H9 (cell line): ENCODE measurements at regions not wholly inside any gene's neighbourhood (a gene's known extent, or its start where the extent isn't known, plus 50 kb on each side); places are given as distances from the start of the nearest gene placed in this dataset.

Source experiments
- DNase-seq: peaks from one replicate; pipeline ENCODE4 v3.0.0-alpha.2; 2017
- H2AFZ ChIP-seq: one replicate; pipeline ENCODE4 v1.6.1; 2013; ENCODE audit warnings: mild to moderate bottlenecking, low read length, control low read depth, moderate library complexity
- H2AK5ac ChIP-seq: 2 replicates; pipeline ENCODE4 v1.6.1; 2013; ENCODE audit warnings: low read length, control low read depth, mixed read lengths; ENCODE audit not compliant: insufficient read length
- H2BK120ac ChIP-seq: one replicate; pipeline ENCODE4 v1.6.1; 2013; ENCODE audit warnings: low read depth, mild to moderate bottlenecking, low read length, control low read depth, inconsistent platforms; ENCODE audit not compliant: poor library complexity, severe bottlenecking
- H2BK12ac ChIP-seq: 2 replicates; pipeline ENCODE4 v1.6.1; 2013; ENCODE audit warnings: low read length, control low read depth, mixed read lengths, low read depth; ENCODE audit not compliant: insufficient read length
- H2BK15ac ChIP-seq: 2 replicates; pipeline ENCODE4 v1.6.1; 2013; ENCODE audit warnings: low read depth, low read length, control low read depth
- H2BK20ac ChIP-seq: one replicate; pipeline ENCODE4 v1.6.1; 2013; ENCODE audit warnings: low read depth, mild to moderate bottlenecking, low read length, control low read depth, inconsistent platforms; ENCODE audit not compliant: poor library complexity, severe bottlenecking
- H2BK5ac ChIP-seq: 2 replicates; pipeline ENCODE4 v1.6.1; 2013; ENCODE audit warnings: low read length, control low read depth, mixed read lengths; ENCODE audit not compliant: insufficient read length
- H3K14ac ChIP-seq: 2 replicates; pipeline ENCODE4 v1.6.1; 2013; ENCODE audit warnings: low read length, control low read depth; ENCODE audit not compliant: insufficient read depth
- H3K18ac ChIP-seq: 2 replicates; pipeline ENCODE4 v1.6.1; 2013; ENCODE audit warnings: low read depth, mild to moderate bottlenecking, mixed read lengths, low read length, control low read depth; ENCODE audit not compliant: insufficient read length
- H3K23ac ChIP-seq: 2 replicates; pipeline ENCODE4 v1.6.1; 2013; ENCODE audit warnings: low read length, control low read depth, mixed read lengths, low read depth; ENCODE audit not compliant: insufficient read length
- H3K23me2 ChIP-seq: 2 replicates; pipeline ENCODE4 v1.6.1; 2013; ENCODE audit warnings: low read depth, mild to moderate bottlenecking, mixed read lengths, low read length, control low read depth; ENCODE audit not compliant: insufficient read length, poor library complexity, severe bottlenecking
- H3K27ac ChIP-seq: 2 replicates; pipeline ENCODE4 v1.5.1; 2013; ENCODE audit warnings: low read length, control low read depth, mixed read lengths, low read depth; ENCODE audit not compliant: insufficient read length
- H3K27me3 ChIP-seq: 2 replicates; pipeline ENCODE4 v1.6.1; 2013; ENCODE audit warnings: low read length, control low read depth, inconsistent platforms; ENCODE audit not compliant: insufficient read depth
- H3K4ac ChIP-seq: 2 replicates; pipeline ENCODE4 v1.6.1; 2013; ENCODE audit warnings: low read depth, mild to moderate bottlenecking, control low read depth, inconsistent platforms, low read length, moderate library complexity
- H3K4me1 ChIP-seq: 2 replicates; pipeline ENCODE4 v1.6.1; 2013; ENCODE audit warnings: low read length, control low read depth, inconsistent platforms; ENCODE audit not compliant: insufficient read depth
- H3K4me2 ChIP-seq: 2 replicates; pipeline ENCODE4 v1.6.1; 2013; ENCODE audit warnings: low read length, control low read depth, mixed read lengths; ENCODE audit not compliant: insufficient read length, insufficient read depth
- H3K56ac ChIP-seq: 2 replicates; pipeline ENCODE4 v1.6.1; 2013; ENCODE audit warnings: low read depth, mild to moderate bottlenecking, mixed read lengths, low read length, control low read depth; ENCODE audit not compliant: insufficient read length
- H3K79me1 ChIP-seq: 2 replicates; pipeline ENCODE4 v1.6.1; 2013; ENCODE audit warnings: low read depth, mild to moderate bottlenecking, moderate library complexity, low read length, control low read depth, inconsistent platforms; ENCODE audit not compliant: insufficient read depth, poor library complexity, severe bottlenecking
- H3K79me2 ChIP-seq: 2 replicates; pipeline ENCODE4 v1.6.1; 2013; ENCODE audit warnings: low read length, control low read depth, inconsistent platforms; ENCODE audit not compliant: insufficient read depth
- H3K9ac ChIP-seq: 2 replicates; pipeline ENCODE4 v1.6.1; 2013; ENCODE audit warnings: low read length, control low read depth, mixed read lengths; ENCODE audit not compliant: insufficient read length; ENCODE audit errors: extremely low read depth
- H3K9me3 ChIP-seq: one replicate; pipeline ENCODE4 v1.6.1; 2013; ENCODE audit warnings: low read depth, low read length, inconsistent platforms; ENCODE audit not compliant: control insufficient read depth
- H3T11ph ChIP-seq: one replicate; pipeline ENCODE4 v1.6.1; 2013; ENCODE audit warnings: mild to moderate bottlenecking, low read length, control low read depth, inconsistent platforms
- H4K20me1 ChIP-seq: one replicate; pipeline ENCODE4 v1.6.1; 2013; ENCODE audit not compliant: control insufficient read depth, insufficient read length, insufficient read depth
- H4K5ac ChIP-seq: 2 replicates; pipeline ENCODE4 v1.6.1; 2013; ENCODE audit warnings: low read depth, mild to moderate bottlenecking, mixed read lengths, low read length, control low read depth; ENCODE audit not compliant: insufficient read length
- H4K8ac ChIP-seq: replicated peaks from 2 replicates; pipeline ENCODE4 v1.6.1; 2013; ENCODE audit warnings: low read length, control low read depth, mixed read lengths, low read depth; ENCODE audit not compliant: insufficient read length
- H4K91ac ChIP-seq: 2 replicates; pipeline ENCODE4 v1.6.1; 2013; ENCODE audit warnings: low read depth, mild to moderate bottlenecking, moderate library complexity, mixed read lengths, low read length, control low read depth; ENCODE audit not compliant: insufficient read length
- H3K27ac Mint-ChIP-seq, 3 experiments: 2 replicates in 2 of 3; 3 replicates in 1 of 3; pipeline ENCODE4 v1.8.0; 2020 to 2021; ENCODE audit warnings: mixed read lengths in 3 of 3, mild to moderate bottlenecking in 1 of 3, moderate library complexity in 1 of 3
- H3K27me3 Mint-ChIP-seq: 2 replicates; pipeline ENCODE4 v1.8.0; 2021; ENCODE audit warnings: low read depth, mild to moderate bottlenecking, moderate library complexity, mixed read lengths
- H3K36me3 Mint-ChIP-seq, 3 experiments: 2 replicates in 2 of 3; 3 replicates in 1 of 3; pipeline ENCODE4 v1.8.0; 2020 to 2021; ENCODE audit warnings: low read depth in 3 of 3, mixed read lengths in 3 of 3; ENCODE audit not compliant: insufficient read depth in 1 of 3
- H3K4me1 Mint-ChIP-seq, 2 experiments: 2 replicates each; pipeline ENCODE4 v1.8.0; 2020; ENCODE audit warnings: mixed read lengths in 2 of 2
- H3K4me3 Mint-ChIP-seq, 2 experiments: 2 replicates in 1 of 2; 3 replicates in 1 of 2; pipeline ENCODE4 v1.8.0; 2020 to 2021; ENCODE audit warnings: mild to moderate bottlenecking in 2 of 2, mixed read lengths in 2 of 2, moderate library complexity in 1 of 2
- H3K9me3 Mint-ChIP-seq, 2 experiments: 2 replicates in 1 of 2; 3 replicates in 1 of 2; pipeline ENCODE4 v1.8.0; 2020; ENCODE audit warnings: mild to moderate bottlenecking in 2 of 2, mixed read lengths in 2 of 2, moderate library complexity in 1 of 2
- WGBS: extraction: QIAGEN DNeasy Blood & Tissue Kit; methylation state at CpG from one replicate; pipeline ENCODE4 v1.1.7; 2013; ENCODE audit warnings: missing lambda C conversion rate, low lambda C conversion rate, mixed read lengths; ENCODE audit not compliant: insufficient read length; ENCODE audit errors: extremely low coverage; 5-methylcytosine and 5-hydroxymethylcytosine counted together
- TF ChIP-seq, protein P1 (sequence below): fragments of 200-600 bp; sonication (generic); conservative IDR thresholded peaks from 3 replicates; pipeline ENCODE4 v1.8.0; 2021; ENCODE audit warnings: antibody characterized with exemption, mild to moderate bottlenecking

DNA sequence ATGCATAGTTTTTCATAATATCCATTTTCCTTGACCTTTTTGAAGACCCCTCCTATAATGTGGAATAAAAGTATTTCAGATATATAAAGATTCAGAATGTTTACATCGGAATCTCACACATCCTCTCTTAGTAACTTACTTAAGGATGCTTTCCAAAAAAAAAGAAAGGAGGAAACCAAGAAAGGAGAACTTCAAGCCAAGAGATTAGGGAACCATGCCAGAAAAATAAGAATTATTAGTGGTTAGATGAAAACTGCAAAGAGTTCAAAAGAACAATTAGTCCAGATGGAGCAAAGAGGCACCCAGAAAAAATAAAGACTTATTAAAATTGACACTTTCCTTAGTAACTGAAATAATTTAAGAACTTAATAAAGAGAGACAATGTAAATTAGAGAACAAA, 179.2 kb downstream of the DUSP6 start:
- no peak overlapping the region for H3K4me2 ChIP-seq
- no peak overlapping the region for H3K23ac ChIP-seq
- H4K20me1 ChIP-seq: no peaks in the 10 kb centered on the region
- H3K9me3 ChIP-seq: no peaks in the 10 kb centered on the region
- WGBS: no CpG with 5 or more reads among the region's 1 CpG
- H3K4me1 Mint-ChIP-seq: no peaks in the 10 kb centered on the region
- no peak for DNase-seq
- H3K56ac ChIP-seq: no peak overlapping the region
- H2BK5ac ChIP-seq: no peak overlapping the region
- H4K91ac ChIP-seq: no peak overlapping the region
- H2BK15ac ChIP-seq: no peak overlapping the region
- H3K9ac ChIP-seq: no peak overlapping the region
- peaks cover 0 to 4% (median 1%) of the 10 kb centered on the region in 3 experiments; a peak in 1 of 7 replicates for H3K36me3 Mint-ChIP-seq
- H3K27me3 Mint-ChIP-seq: no peaks in the 10 kb centered on the region
- TF ChIP-seq, protein P1, sequence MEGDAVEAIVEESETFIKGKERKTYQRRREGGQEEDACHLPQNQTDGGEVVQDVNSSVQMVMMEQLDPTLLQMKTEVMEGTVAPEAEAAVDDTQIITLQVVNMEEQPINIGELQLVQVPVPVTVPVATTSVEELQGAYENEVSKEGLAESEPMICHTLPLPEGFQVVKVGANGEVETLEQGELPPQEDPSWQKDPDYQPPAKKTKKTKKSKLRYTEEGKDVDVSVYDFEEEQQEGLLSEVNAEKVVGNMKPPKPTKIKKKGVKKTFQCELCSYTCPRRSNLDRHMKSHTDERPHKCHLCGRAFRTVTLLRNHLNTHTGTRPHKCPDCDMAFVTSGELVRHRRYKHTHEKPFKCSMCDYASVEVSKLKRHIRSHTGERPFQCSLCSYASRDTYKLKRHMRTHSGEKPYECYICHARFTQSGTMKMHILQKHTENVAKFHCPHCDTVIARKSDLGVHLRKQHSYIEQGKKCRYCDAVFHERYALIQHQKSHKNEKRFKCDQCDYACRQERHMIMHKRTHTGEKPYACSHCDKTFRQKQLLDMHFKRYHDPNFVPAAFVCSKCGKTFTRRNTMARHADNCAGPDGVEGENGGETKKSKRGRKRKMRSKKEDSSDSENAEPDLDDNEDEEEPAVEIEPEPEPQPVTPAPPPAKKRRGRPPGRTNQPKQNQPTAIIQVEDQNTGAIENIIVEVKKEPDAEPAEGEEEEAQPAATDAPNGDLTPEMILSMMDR: no peak
- no peak overlapping the region for H3K4me3 Mint-ChIP-seq
- no peak overlapping the region for H3K27ac ChIP-seq
- H2BK12ac ChIP-seq: no peak overlapping the region
- H4K5ac ChIP-seq: no peak overlapping the region
- H3K18ac ChIP-seq: no peak overlapping the region
- no peak overlapping the region for H2BK20ac ChIP-seq
- H2AFZ ChIP-seq: no peak overlapping the region
- no peak overlapping the region for H3T11ph ChIP-seq
- no peak overlapping the region for H4K8ac ChIP-seq
- H2AK5ac ChIP-seq: no peak overlapping the region
- H3K9me3 Mint-ChIP-seq: peaks cover 0 to 7% of the 10 kb centered on the region in 2 experiments; a peak in 3 of 5 replicates
- no peaks in the 10 kb centered on the region for H3K27me3 ChIP-seq
- H3K79me1 ChIP-seq: no peaks in the 10 kb centered on the region
- no peak overlapping the region for H2BK120ac ChIP-seq
- no peaks in the 10 kb centered on the region for H3K23me2 ChIP-seq
- no peaks in the 10 kb centered on the region for H3K4me1 ChIP-seq
- H3K4ac ChIP-seq: no peak overlapping the region
- H3K27ac Mint-ChIP-seq: no peak overlapping the region
- H3K14ac ChIP-seq: no peak overlapping the region
- no peaks in the 10 kb centered on the region for H3K79me2 ChIP-seq
